Ectodermal cell (in vitro differentiated cells): ENCODE measurements at regions not wholly inside any gene's neighbourhood (a gene's known extent, or its start where the extent isn't known, plus 50 kb on each side); places are given as distances from the start of the nearest gene placed in this dataset.
"Not testable (repeated sequence)": the region's sequence is repeated elsewhere in the genome, so short reads cannot be mapped to it uniquely, and the experiment has no call there.

ENCODE experiments used
- H3K27ac ChIP-seq: 2 replicates; pipeline ENCODE4 v1.7.0; 2013; ENCODE audit warnings: mild to moderate bottlenecking, low read depth, low read length; ENCODE audit not compliant: insufficient read depth, poor library complexity, severe bottlenecking
- H3K27me3 ChIP-seq: 2 replicates; pipeline ENCODE4 v1.7.0; 2013; ENCODE audit warnings: mild to moderate bottlenecking, low read length; ENCODE audit not compliant: insufficient read depth, control insufficient read depth, poor library complexity, severe bottlenecking
- H3K36me3 ChIP-seq: one replicate; pipeline ENCODE4 v1.7.0; 2013; ENCODE audit warnings: low read length; ENCODE audit not compliant: control insufficient read depth, insufficient read depth
- H3K4me1 ChIP-seq: one replicate; pipeline ENCODE4 v1.7.0; 2013; ENCODE audit warnings: low read length; ENCODE audit not compliant: control insufficient read depth, insufficient read depth
- H3K4me3 ChIP-seq: 2 replicates; pipeline ENCODE4 v1.7.0; 2013; ENCODE audit warnings: low read depth, low read length, control low read depth; ENCODE audit not compliant: insufficient read depth
- H3K9me3 ChIP-seq: 2 replicates; pipeline ENCODE4 v1.7.0; 2013; ENCODE audit warnings: mild to moderate bottlenecking, low read length, moderate library complexity; ENCODE audit not compliant: control insufficient read depth
- WGBS, 2 experiments: methylation state at CpG; one replicate each; pipeline ENCODE4 v1.1.7; 2013; ENCODE audit warnings: missing lambda C conversion rate in 2 of 2; 5-methylcytosine and 5-hydroxymethylcytosine counted together

DNA sequence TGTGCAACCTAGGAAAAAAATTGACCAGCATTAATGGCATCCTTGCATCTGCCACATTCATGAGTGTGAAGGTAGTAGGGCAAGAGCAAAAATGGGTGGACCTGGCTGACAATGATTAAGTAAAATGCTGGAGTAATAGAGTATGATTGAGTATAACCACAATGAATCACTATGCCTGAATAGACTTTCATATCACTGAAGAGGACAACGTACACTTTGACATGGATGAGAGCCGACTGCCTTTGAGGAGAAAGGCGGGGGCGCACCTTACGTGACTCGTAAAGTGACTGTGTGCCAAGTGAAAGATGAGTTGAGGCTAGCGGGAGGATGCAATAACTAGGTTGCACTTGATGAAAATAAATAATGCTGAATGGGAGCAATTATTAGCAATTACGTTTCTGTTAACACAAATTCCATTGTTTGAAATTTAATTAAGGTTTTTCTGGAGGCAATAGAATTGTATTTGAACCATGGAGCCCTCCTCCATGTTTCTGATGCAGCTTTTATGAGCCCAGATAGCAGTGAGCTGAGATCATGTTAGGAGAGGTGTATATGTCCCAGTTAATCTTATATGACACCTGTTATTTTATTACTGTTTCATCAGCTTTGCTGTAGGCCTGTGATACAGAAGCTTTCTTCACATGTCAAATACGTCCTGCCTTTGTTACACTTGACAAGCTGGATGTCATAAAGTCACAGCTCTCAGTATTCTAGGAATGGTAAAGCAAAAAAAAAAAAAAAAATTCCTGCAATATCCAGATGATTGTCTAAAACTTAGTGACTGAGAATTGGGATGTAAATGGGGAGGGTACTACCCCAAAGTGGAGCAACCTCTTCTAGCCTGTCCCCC is 596.5 kb downstream of the NXPH1 start:
- Histone ChIP-seq H3K27me3 (no peaks in the 10 kb centered on the region), H3K27ac (no peak overlapping the region), H3K36me3 (no peaks in the 10 kb centered on the region), H3K4me3 (no peak overlapping the region), H3K4me1 (no peaks in the 10 kb centered on the region), H3K9me3 (no peaks in the 10 kb centered on the region)
- 90 to 92% methylated on average over 8 to 9 of the region's 9 CpGs for WGBS, 2 experiments

DNA sequence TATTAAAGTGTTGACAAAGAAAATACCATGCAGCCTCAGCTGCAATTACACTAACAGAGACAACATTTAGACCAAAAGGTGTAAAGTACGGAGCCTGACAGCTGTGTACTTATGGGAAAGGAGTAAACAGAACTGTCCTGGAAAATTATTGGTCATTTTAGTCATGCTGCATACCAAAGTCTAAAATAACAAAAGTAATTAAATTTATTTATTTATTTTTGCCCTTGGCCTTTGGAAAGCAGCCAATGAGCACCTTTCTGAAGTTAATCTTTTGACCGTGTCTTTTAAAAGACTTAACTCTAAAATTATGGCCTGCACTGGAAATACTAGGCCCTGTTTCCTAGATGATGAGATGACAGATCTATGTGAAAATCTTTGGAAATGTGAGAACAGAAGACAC is 597.6 kb downstream of the NXPH1 start:
- Histone ChIP-seq H3K4me3 (no peak overlapping the region), H3K9me3 (no peaks in the 10 kb centered on the region), H3K4me1 (no peaks in the 10 kb centered on the region), H3K27ac (no peak overlapping the region), H3K27me3 (no peaks in the 10 kb centered on the region), H3K36me3 (no peaks in the 10 kb centered on the region)
- 81 to 83% methylated on average over 2 of the region's 2 CpGs for WGBS, 2 experiments

DNA sequence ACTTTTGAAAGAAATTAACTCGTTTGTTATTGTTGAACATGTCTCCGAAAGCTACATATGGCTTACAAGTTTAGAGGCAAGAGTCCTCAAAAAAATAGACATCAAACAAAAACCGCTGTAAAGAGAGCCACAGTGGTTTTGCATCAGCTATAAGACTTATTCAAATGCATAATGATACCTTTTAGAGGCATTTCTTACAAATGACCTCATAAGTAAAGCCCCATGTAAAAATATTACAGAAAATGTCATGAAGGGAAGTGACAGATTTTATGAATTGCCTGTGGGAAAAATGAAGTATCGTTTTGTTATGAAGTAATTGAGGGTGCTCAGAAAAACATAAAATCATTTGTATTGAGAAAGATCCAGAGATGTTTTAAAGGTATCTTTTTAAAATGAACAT is 598.0 kb downstream of the NXPH1 start:
- H3K27ac ChIP-seq: no peak overlapping the region
- H3K4me3 ChIP-seq: no peak overlapping the region
- H3K36me3 ChIP-seq: no peaks in the 10 kb centered on the region
- H3K4me1 ChIP-seq: no peaks in the 10 kb centered on the region
- WGBS, 2 experiments: 87 to 92% methylated on average over 4 of the region's 4 CpGs
- H3K27me3 ChIP-seq: no peaks in the 10 kb centered on the region
- no peaks in the 10 kb centered on the region for H3K9me3 ChIP-seq

DNA sequence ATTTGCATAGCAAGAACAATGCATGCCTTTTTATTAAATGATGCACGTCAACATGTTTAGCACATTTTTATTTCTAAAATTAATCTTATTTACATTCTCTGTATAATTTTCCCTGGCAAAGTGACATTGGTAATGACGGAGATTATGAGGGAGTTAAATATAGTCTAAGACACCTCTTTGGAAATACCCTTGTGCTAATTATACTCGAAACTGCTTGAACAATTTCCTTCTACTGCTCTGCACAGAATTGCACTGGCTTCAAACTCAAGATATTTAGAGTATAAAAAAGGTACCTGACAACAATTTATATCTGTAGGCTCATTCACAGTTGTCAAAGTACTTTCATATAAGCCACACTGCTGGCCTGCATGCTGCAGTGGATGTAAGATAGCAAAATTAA is 602.7 kb downstream of the NXPH1 start:
- Histone ChIP-seq H3K36me3 (no peaks in the 10 kb centered on the region), H3K27me3 (no peaks in the 10 kb centered on the region)
- 92 to 96% methylated on average over 3 of the region's 3 CpGs for WGBS, 2 experiments

DNA sequence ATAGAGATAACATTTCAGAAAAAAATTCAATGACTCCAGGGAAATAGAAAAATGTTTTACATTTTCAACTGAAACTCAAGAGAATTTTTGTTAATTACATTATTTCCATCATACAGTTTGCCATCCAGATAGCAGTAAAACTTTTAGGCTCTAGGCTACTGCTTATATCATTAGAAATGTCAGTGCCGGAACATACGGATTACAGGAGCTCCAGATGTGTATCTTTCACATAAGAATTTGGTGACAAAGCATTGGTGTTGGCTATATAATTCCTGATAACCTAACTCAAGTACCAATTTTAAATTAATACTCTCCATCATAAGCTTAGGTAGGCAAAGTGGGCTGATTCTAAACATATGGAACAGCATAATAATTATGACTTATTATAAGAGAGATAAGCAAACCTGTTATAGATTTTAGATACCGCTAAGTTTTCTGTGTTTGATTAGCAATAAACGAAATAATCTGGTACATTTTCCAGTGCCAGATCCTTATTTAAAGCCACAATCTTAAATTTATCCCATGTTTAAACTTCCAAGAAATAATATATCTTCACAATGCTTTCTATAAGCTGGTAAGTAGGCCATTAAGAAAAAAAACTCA is 637.9 kb downstream of the NXPH1 start:
- Histone ChIP-seq H3K4me3 (no peak overlapping the region), H3K27me3 (no peaks in the 10 kb centered on the region), H3K4me1 (no peaks in the 10 kb centered on the region), H3K9me3 (no peaks in the 10 kb centered on the region), H3K27ac (no peak overlapping the region), H3K36me3 (no peaks in the 10 kb centered on the region)
- WGBS, 2 experiments: 83 to 89% methylated on average over 4 of the region's 4 CpGs

More for the DNA sequence above, 602.7 kb downstream of the NXPH1 start:
- no peak overlapping the region for H3K4me3 ChIP-seq
- H3K27ac ChIP-seq: no peak overlapping the region
- no peaks in the 10 kb centered on the region for H3K4me1 ChIP-seq
- H3K9me3 ChIP-seq: no peaks in the 10 kb centered on the region

DNA sequence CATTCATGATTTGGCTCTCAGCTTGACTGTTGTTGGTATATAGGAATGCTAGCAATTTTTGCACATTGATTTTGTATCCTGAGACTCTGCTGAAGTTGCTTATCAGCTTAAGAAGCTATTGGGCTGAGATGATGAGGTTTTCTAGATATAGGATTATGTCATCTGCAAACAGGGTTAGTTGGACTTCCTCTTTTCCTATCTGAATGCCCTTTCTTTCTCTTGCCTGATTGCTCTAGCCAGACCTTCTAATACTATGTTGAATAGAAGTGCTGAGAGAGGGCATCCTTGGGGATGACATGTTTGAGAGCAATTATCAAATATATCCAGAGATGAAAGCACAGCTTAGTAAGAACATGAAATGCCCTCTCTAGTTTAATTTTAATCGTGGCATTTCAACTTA is 642.4 kb downstream of the NXPH1 start:
- H3K27me3 ChIP-seq, H3K27ac ChIP-seq, H3K36me3 ChIP-seq, H3K4me3 ChIP-seq, H3K9me3 ChIP-seq, H3K4me1 ChIP-seq: not testable (repeated sequence)
- 94 to 100% methylated on average over 1 of the region's 1 CpG for WGBS, 2 experiments

GRCh38 chr7:9082203-9082602 is 648.8 kb downstream of the NXPH1 start:
- no peak overlapping the region for H3K4me3 ChIP-seq
- H3K27ac ChIP-seq: no peak overlapping the region
- H3K27me3 ChIP-seq: no peaks in the 10 kb centered on the region
- WGBS, 2 experiments: 75 to 90% methylated on average over 1 to 2 of the region's 2 CpGs
- no peaks in the 10 kb centered on the region for H3K4me1 ChIP-seq
- H3K9me3 ChIP-seq: no peaks in the 10 kb centered on the region
- no peaks in the 10 kb centered on the region for H3K36me3 ChIP-seq

DNA sequence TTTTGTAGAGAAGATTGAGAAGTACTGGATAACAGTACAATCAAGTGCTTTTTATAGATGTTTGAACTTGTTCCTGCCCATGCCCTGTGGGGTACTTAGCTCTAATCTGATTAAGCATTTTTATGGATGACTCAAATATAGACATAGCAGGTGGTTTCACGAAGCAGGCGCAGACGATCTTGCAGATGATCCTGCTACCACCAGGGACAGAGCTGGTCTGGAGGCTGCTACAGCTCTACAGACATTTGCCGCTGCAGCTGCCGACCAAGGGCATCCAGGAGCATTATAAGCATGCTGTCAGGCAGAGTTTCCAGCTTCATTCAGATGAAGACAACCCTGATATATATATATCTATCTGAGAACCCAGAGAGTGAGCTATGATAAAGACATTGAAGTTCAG is 650.4 kb downstream of the NXPH1 start:
- WGBS, 2 experiments: 89 to 92% methylated on average over 5 of the region's 5 CpGs
- Histone ChIP-seq H3K4me3 (no peak overlapping the region), H3K27ac (no peak overlapping the region), H3K4me1 (no peaks in the 10 kb centered on the region), H3K27me3 (no peaks in the 10 kb centered on the region), H3K9me3 (no peaks in the 10 kb centered on the region), H3K36me3 (no peaks in the 10 kb centered on the region)

DNA sequence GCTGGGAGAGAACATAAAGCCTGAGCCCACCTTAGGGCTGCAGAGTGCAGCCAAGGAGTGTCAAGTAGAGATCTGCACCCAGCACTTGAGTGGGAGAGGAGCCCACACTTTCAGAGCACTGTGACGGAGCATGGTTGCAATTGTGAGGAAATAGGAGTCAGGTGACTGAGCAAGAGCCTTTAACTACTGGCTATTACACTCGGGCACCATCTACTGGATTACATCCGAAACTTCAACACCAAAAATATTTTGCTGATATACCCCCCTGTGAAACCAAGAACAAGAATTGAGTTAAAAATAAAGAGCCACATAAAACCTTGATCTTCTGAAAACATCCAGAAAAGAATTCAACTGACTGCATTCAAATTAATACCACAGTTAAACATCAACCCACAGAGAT is 657.9 kb downstream of the NXPH1 start:
- Histone ChIP-seq H3K36me3 (no peaks in the 10 kb centered on the region), H3K27ac (no peak overlapping the region), H3K9me3 (no peaks in the 10 kb centered on the region), H3K27me3 (no peaks in the 10 kb centered on the region), H3K4me1 (no peaks in the 10 kb centered on the region), H3K4me3 (no peak overlapping the region)
- 81 to 87% methylated on average over 3 of the region's 3 CpGs for WGBS, 2 experiments

GRCh38 chr7:9097565-9098060 is 664.2 kb downstream of the NXPH1 start:
- 88 to 95% methylated on average over 2 of the region's 2 CpGs for WGBS, 2 experiments
- Histone ChIP-seq H3K4me3 (no peak overlapping the region), H3K9me3 (no peaks in the 10 kb centered on the region), H3K27ac (no peak overlapping the region), H3K27me3 (no peaks in the 10 kb centered on the region), H3K4me1 (no peaks in the 10 kb centered on the region), H3K36me3 (no peaks in the 10 kb centered on the region)
